Heart left ventricle (tissue), 16 donors: ENCODE measurements at regions not wholly inside any gene's neighbourhood (a gene's known extent, or its start where the extent isn't known, plus 50 kb on each side); places are given as distances from the start of the nearest gene placed in this dataset.

Experiments
- ATAC-seq, 4 donors: fragments of 200-7000 bp; cut with Tn5 transposase; one replicate each; pipeline ENCODE4 v1.9.1; 2020 to 2022; ENCODE audit warnings: moderate library complexity in 4 of 4, mild to moderate bottlenecking in 3 of 4, moderate number of reproducible peaks in 1 of 4
- DNase-seq, 5 donors: peaks; one replicate each; pipeline ENCODE4 v3.0.0-alpha.2; 2020
- H3K27ac ChIP-seq, 12 donors: fragments of 200-600 bp; sonication (generic) in 4 of 12; one replicate each; pipeline versions ENCODE4 v1.5.0 to v1.8.0; 2016 to 2022; ENCODE audit warnings: mild to moderate bottlenecking in 2 of 12
- H3K27me3 ChIP-seq, 9 donors: fragments of 200-600 bp; sonication (generic) in 2 of 9; one replicate each; pipeline versions ENCODE4 v1.5.1 to v1.8.0; 2016 to 2022; ENCODE audit warnings: mild to moderate bottlenecking in 3 of 9
- H3K36me3 ChIP-seq, 9 donors: fragments of 200-600 bp; sonication (generic) in 2 of 9; one replicate each; pipeline versions ENCODE4 v1.5.0 to v1.8.0; 2018 to 2022; ENCODE audit warnings: mild to moderate bottlenecking in 2 of 9
- H3K4me1 ChIP-seq, 12 donors: fragments of 200-600 bp; sonication (generic) in 4 of 12; one replicate each; pipeline versions ENCODE4 v1.5.0 to v1.8.0; 2016 to 2022; ENCODE audit warnings: mild to moderate bottlenecking in 3 of 12
- H3K4me3 ChIP-seq, 12 donors: fragments of 200-600 bp; sonication (generic) in 4 of 12; one replicate each; pipeline versions ENCODE4 v1.5.0 to v1.8.0; 2017 to 2022; ENCODE audit warnings: mild to moderate bottlenecking in 9 of 12, moderate library complexity in 4 of 12
- H3K9me3 ChIP-seq, 12 donors: fragments of 200-600 bp; sonication (generic) in 4 of 12; one replicate each; pipeline versions ENCODE4 v1.5.0 to v1.8.0; 2016 to 2022; ENCODE audit warnings: mild to moderate bottlenecking in 1 of 12
- POLR2A ChIP-seq, 2 donors: fragments of 450-650 bp; IDR thresholded peaks; one replicate each; pipeline ENCODE4 v1.6.1; 2017; ENCODE audit warnings: antibody characterized with exemption in 2 of 2, mild to moderate bottlenecking in 2 of 2, moderate library complexity in 2 of 2
- WGBS, 4 donors: extraction: QIAGEN DNeasy Blood & Tissue Kit in 2 of 4; methylation state at CpG; one replicate each; pipeline versions ENCODE4 v1.1.5 to v1.1.7; 2013 to 2018; 5-methylcytosine and 5-hydroxymethylcytosine counted together
- intact Hi-C, 10 donors: fragments of 100-400 bp; cut with DNase I; formaldehyde crosslinking; loops; one replicate each; pipeline versions ENCODE4 v1.11.1 to v1.14.2; 2022
- TF ChIP-seq, protein P1 (sequence below), 12 donors: fragments of 200-600 bp; sonication (generic) in 4 of 12; IDR thresholded peaks; one replicate each; pipeline versions ENCODE4 v1.5.0 to v1.8.0; 2018 to 2022; ENCODE audit warnings: antibody characterized with exemption in 12 of 12, mild to moderate bottlenecking in 5 of 12
- donor health status: ischemic (EF 13 %, LVEDD 7.1; RV severe dilation, severe dysfunction).
- donor health status: healthy with polysubstance abuse.
- donor health status: DM: no; HTN: yes; CAD: no.
- donor health status: DM: no; HTN: no; CAD: no.
- donor health status: ischemic (EF 25% LVEDD 6.9; RV normal size, moderate dysfunction).
- donor health status: ischemic (EF 25% LVEDD 5.7; RV mildly dilated, moderate dysfunction).
- donor health status: healthy.
- donor health status: DM: yes; HTN: yes; CAD: no.
- donor health status: ischemic (EF 35%, LVEDD 5.7; RV mildly dilated, moderate dysfunction).
- donor health status: nonischemic (EF 11% LVEDD 7.7; RV severe dilation, severe dysfunction).
- donor health status: DM: yes; HTN: yes; CAD: no.
- donor health status: PGD.
- donor health status: ischemic (EF 29% LVEDD 5.4; RV normal size, mild dysfunction).
- donor health status: nonischemic (EF 23%, LVEDD 6.1; RV moderate dilation, normal function).

DNA sequence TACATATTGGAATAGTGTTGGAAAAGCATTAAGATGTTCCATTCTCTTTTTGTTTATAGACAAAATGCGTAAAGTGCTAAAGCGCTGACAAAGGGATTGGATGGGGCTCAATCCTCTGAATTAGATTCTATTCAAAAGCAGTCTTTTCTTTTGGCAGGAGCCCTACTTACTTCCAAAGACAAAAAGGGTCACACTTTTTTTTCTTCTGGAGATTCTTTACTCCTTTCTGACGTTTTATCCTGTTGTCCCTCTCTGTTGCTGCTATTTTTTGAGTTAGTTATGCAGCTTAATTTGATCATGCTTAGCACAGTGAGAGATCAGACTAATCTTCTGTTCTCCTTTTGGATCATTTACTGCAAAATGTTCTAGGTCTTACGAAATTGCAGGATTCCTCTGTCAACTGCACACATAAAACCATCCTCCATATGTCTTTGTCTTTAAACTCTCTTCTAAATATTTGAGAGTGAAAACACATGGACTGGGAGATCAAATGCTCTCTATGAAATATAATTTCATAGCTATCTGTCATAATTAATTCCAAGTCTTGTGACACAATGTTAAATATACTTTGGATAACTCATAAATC lies 656.4 kb upstream of the ADGRL2 start:
- Histone ChIP-seq H3K4me1 (no peaks in the 10 kb centered on the region), H3K9me3 (no peaks in the 10 kb centered on the region), H3K4me3 (no peak overlapping the region), H3K27me3 (no peaks in the 10 kb centered on the region), H3K36me3 (no peaks in the 10 kb centered on the region), H3K27ac (no peak overlapping the region)
- WGBS, 4 donors: 69 to 78% (median 74%) methylated on average over 4 of the region's 4 CpGs
- TF ChIP-seq, protein P1, sequence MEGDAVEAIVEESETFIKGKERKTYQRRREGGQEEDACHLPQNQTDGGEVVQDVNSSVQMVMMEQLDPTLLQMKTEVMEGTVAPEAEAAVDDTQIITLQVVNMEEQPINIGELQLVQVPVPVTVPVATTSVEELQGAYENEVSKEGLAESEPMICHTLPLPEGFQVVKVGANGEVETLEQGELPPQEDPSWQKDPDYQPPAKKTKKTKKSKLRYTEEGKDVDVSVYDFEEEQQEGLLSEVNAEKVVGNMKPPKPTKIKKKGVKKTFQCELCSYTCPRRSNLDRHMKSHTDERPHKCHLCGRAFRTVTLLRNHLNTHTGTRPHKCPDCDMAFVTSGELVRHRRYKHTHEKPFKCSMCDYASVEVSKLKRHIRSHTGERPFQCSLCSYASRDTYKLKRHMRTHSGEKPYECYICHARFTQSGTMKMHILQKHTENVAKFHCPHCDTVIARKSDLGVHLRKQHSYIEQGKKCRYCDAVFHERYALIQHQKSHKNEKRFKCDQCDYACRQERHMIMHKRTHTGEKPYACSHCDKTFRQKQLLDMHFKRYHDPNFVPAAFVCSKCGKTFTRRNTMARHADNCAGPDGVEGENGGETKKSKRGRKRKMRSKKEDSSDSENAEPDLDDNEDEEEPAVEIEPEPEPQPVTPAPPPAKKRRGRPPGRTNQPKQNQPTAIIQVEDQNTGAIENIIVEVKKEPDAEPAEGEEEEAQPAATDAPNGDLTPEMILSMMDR (IDR thresholded peaks at IDR 0.05): no peak
- TF ChIP-seq POLR2A (IDR thresholded peaks at IDR 0.05): no peak
- DNase-seq: no peak
- intact Hi-C loops: no loop called here
- ATAC-seq: no peak

DNA sequence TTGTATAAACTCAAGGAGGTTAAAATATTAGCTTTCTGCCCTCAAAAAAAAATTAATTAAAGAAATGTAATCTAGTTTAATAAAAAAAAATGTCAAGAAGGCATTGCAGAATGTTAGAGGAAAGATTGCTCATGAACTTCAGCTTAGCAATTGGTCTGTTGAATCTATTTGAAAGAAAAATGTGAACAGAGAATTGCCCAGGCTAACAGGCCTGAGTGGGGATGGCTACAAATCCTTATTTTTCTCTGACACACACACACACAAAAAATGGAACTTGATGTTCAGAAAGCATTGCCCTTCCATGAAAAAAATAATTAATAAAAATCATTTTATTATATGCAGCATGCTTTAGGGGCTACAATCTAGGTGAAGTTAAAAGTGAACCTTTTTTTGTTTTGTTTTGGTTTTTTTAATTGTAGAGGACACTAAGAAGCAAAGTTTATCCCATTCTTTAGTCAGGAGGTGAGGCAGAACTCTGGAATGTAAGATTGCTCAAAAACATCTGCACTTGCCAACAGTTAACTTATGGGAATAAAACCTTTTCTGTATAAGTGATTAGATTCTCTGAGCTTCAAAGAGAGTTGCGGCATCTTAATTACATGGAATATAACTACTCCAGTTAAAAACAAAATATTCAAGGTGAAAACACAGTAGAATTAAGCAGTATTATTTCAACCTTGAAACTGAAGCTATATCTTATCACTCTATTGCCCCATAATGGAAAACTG lies 658.5 kb upstream of the ADGRL2 start:
- Histone ChIP-seq H3K27ac (no peak overlapping the region), H3K4me3 (no peak overlapping the region), H3K4me1 (no peaks in the 10 kb centered on the region), H3K36me3 (no peaks in the 10 kb centered on the region), H3K9me3 (no peaks in the 10 kb centered on the region), H3K27me3 (no peaks in the 10 kb centered on the region)
- intact Hi-C loops: no loop called here
- WGBS, 4 donors: 76 to 93% (median 83%) methylated on average over 1 of the region's 1 CpG
- TF ChIP-seq POLR2A (IDR thresholded peaks at IDR 0.05): no peak
- TF ChIP-seq, protein P1 (IDR thresholded peaks at IDR 0.05): no peak
- DNase-seq (no peak), ATAC-seq (no peak)

DNA sequence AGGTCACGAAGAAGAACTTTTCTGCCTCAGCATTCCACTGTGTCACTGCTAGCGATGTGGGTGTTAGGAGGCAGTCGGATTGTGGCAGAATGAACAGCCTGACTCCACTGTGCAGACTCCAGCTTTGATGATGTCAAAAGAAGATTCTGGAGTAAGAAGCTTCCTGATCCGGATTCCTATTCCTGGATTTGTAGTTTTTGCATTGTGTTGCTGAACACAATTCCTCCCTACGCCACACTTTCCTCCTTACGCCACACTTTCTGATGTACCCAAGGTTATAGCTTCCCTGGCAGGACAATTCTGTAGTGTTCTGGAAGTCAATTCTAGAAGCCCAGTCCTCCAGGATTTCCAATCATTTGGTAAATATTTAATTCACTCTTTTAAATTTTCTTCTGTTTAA lies 665.2 kb upstream of the ADGRL2 start:
- ATAC-seq: no peak
- 83 to 89% (median 87%) methylated on average over 6 of the region's 6 CpGs for WGBS, 4 donors
- Histone ChIP-seq H3K9me3 (no peaks in the 10 kb centered on the region), H3K27me3 (no peaks in the 10 kb centered on the region), H3K4me1 (no peaks in the 10 kb centered on the region), H3K36me3 (no peaks in the 10 kb centered on the region), H3K4me3 (no peak overlapping the region), H3K27ac (no peak overlapping the region)
- no peak for DNase-seq
- no peak for TF ChIP-seq POLR2A (IDR thresholded peaks at IDR 0.05)
- TF ChIP-seq, protein P1 (IDR thresholded peaks at IDR 0.05): no peak
- intact Hi-C loops: no loop called here

DNA sequence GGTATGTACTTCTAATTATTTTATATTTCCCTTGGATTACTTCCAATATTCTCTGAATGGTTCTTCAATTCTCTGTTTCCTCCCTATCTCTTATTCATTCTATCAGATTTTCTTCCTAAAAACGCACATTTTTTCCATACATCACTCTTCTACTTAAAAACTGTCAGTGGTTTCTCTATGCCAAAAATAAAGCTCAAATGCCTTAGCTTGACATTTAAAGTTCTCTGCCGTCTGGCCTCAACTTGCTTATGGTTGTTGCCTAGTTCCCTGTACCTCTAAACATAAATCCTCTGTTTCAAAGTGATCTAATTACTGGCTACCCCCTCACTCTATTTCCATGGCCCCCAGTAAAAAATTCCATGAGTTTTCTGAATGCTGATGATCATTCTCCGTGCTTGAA lies 671.0 kb upstream of the ADGRL2 start:
- H3K4me3 ChIP-seq: no peak overlapping the region
- WGBS, 4 donors: 48 to 55% (median 51%) methylated on average over 3 of the region's 3 CpGs

More for the DNA sequence above, 671.0 kb upstream of the ADGRL2 start:
- peaks cover 0 to 6% (median 0%) of the 10 kb centered on the region in 12 donors for H3K4me1 ChIP-seq
- H3K36me3 ChIP-seq: no peaks in the 10 kb centered on the region
- ATAC-seq: no peak
- no peak for DNase-seq
- TF ChIP-seq, protein P1 (IDR thresholded peaks at IDR 0.05): no peak
- no peak for TF ChIP-seq POLR2A (IDR thresholded peaks at IDR 0.05)
- H3K27ac ChIP-seq: no peak overlapping the region
- H3K9me3 ChIP-seq: no peaks in the 10 kb centered on the region
- no peaks in the 10 kb centered on the region for H3K27me3 ChIP-seq
- intact Hi-C loops: no loop called here
